Epidermal melanocyte (primary cell): ENCODE measurements at regions not wholly inside any gene's neighbourhood (a gene's known extent, or its start where the extent isn't known, plus 50 kb on each side); places are given as distances from the start of the nearest gene placed in this dataset.
"Not testable (repeated sequence)": the region's sequence is repeated elsewhere in the genome, so short reads cannot be mapped to it uniquely, and the experiment has no call there.

ENCODE experiments used
- DNase-seq: peaks from one replicate; pipeline ENCODE4 v3.0.0; 2011; ENCODE audit warnings: low spot score; ENCODE audit not compliant: insufficient read length

- no peak for DNase-seq
Measured at GRCh38 chr2:220586980-220587530, 959.6 kb downstream of the SLC4A3 start.

GRCh38 chr2:220588148-220588547, 960.7 kb downstream of the SLC4A3 start:
- DNase-seq: no peak

- no peak for DNase-seq
Measured at GRCh38 chr2:220590476-220590875, 963.0 kb downstream of the SLC4A3 start.

- no peak for DNase-seq
Measured at GRCh38 chr2:220593526-220593925, 966.1 kb downstream of the SLC4A3 start.

GRCh38 chr2:220601674-220602073, 970.4 kb downstream of the EPHA4 start:
- no peak for DNase-seq

GRCh38 chr2:220613004-220613403, 959.1 kb downstream of the EPHA4 start:
- not testable (repeated sequence) for DNase-seq

GRCh38 chr2:220614064-220614463, 958.0 kb downstream of the EPHA4 start:
- no peak for DNase-seq

GRCh38 chr2:220619525-220620220, 952.4 kb downstream of the EPHA4 start:
- no peak for DNase-seq

GRCh38 chr2:220626603-220627002, 945.5 kb downstream of the EPHA4 start:
- DNase-seq: no peak

GRCh38 chr2:220628252-220628651, 943.9 kb downstream of the EPHA4 start:
- DNase-seq: no peak

GRCh38 chr2:220641137-220641536, 931.0 kb downstream of the EPHA4 start:
- DNase-seq: no peak

- DNase-seq: no peak
Measured at GRCh38 chr2:220646424-220646823, 925.7 kb downstream of the EPHA4 start.

GRCh38 chr2:220648628-220649027, 923.5 kb downstream of the EPHA4 start:
- DNase-seq: no peak

GRCh38 chr2:220653776-220654175, 918.3 kb downstream of the EPHA4 start:
- no peak for DNase-seq

GRCh38 chr2:220654322-220654721, 917.8 kb downstream of the EPHA4 start:
- DNase-seq: no peak

- DNase-seq: no peak
Measured at GRCh38 chr2:220660277-220661145, 911.6 kb downstream of the EPHA4 start.

GRCh38 chr2:220662431-220662830, 909.7 kb downstream of the EPHA4 start:
- DNase-seq: no peak

- DNase-seq: no peak
Measured at GRCh38 chr2:220663065-220663464, 909.0 kb downstream of the EPHA4 start.

- no peak for DNase-seq
Measured at GRCh38 chr2:220664272-220665107, 907.6 kb downstream of the EPHA4 start.

GRCh38 chr2:220665108-220665471, 907.0 kb downstream of the EPHA4 start:
- no peak for DNase-seq

- DNase-seq: no peak
Measured at GRCh38 chr2:220669324-220669723, 902.8 kb downstream of the EPHA4 start.

- DNase-seq: no peak
Measured at GRCh38 chr2:220670511-220670910, 901.6 kb downstream of the EPHA4 start.
